NCI-H82 (cell line): ENCODE measurements at regions not wholly inside any gene's neighbourhood (a gene's known extent, or its start where the extent isn't known, plus 50 kb on each side); places are given as distances from the start of the nearest gene placed in this dataset.

Source experiments
- DNase-seq: peaks from one replicate; lab custom pipeline; 2025; lab: John Stamatoyannopoulos, UW

GRCh38 chr10:71123023-71123422 lies 89.3 kb upstream of the UNC5B start:
- DNase-seq = no peak

- DNase-seq = no peak
Measured at GRCh38 chr10:71124921-71125748, 87.2 kb upstream of the UNC5B start.

GRCh38 chr10:71125749-71126107 lies 86.6 kb upstream of the UNC5B start:
- DNase-seq = no peak

GRCh38 chr10:71126432-71126831 lies 85.9 kb upstream of the UNC5B start:
- DNase-seq = no peak

- peak; percentile 32 for DNase-seq
Measured at GRCh38 chr10:71127104-71127503, 85.3 kb upstream of the UNC5B start.

- no peak for DNase-seq
Measured at GRCh38 chr10:71127773-71128172, 84.6 kb upstream of the UNC5B start.

GRCh38 chr10:71128311-71128980 lies 83.9 kb upstream of the UNC5B start:
- DNase-seq = no peak

- no peak for DNase-seq
Measured at GRCh38 chr10:71131096-71131495, 81.3 kb upstream of the UNC5B start.

- DNase-seq = no peak
Measured at GRCh38 chr10:71131508-71132088, 80.8 kb upstream of the UNC5B start.

- no peak for DNase-seq
Measured at GRCh38 chr10:71132321-71132810, 80.0 kb upstream of the UNC5B start.

GRCh38 chr10:71133710-71134686 lies 78.4 kb upstream of the UNC5B start:
- no peak for DNase-seq

- DNase-seq = peak; percentile 55
Measured at GRCh38 chr10:71134732-71135211, 77.6 kb upstream of the UNC5B start.

- DNase-seq = no peak
Measured at GRCh38 chr10:71135236-71135635, 77.1 kb upstream of the UNC5B start.

- DNase-seq = no peak
Measured at GRCh38 chr10:71136036-71136721, 76.2 kb upstream of the UNC5B start.

GRCh38 chr10:71137701-71138100 lies 74.7 kb upstream of the UNC5B start:
- DNase-seq = no peak

- no peak for DNase-seq
Measured at GRCh38 chr10:71138166-71138830, 74.1 kb upstream of the UNC5B start.

GRCh38 chr10:71141528-71141927 lies 70.8 kb upstream of the UNC5B start:
- no peak for DNase-seq

GRCh38 chr10:71143170-71143569 lies 69.2 kb upstream of the UNC5B start:
- DNase-seq = no peak

GRCh38 chr10:71143610-71144009 lies 68.8 kb upstream of the UNC5B start:
- no peak for DNase-seq

- no peak for DNase-seq
Measured at GRCh38 chr10:71144824-71145223, 67.5 kb upstream of the UNC5B start.
